ENCODE measurements at regions not wholly inside any gene's neighbourhood (a gene's known extent, or its start where the extent isn't known, plus 50 kb on each side); places are given as distances from the start of the nearest gene placed in this dataset.

- TF ChIP-seq CTCF (IDR thresholded peaks at IDR 0.05) (no peak), EP300 (IDR thresholded peaks at IDR 0.05) (no peak), POLR2A (IDR thresholded peaks at IDR 0.05) (no peak), POLR2AphosphoS5 (IDR thresholded peaks at IDR 0.05) (no peak)
Measured at GRCh38 chr17:77746896-77747554, 211.5 kb upstream of the TNRC6C start.

All from upper lobe of left lung (tissue), 4 donors.